ENCODE measurements at regions not wholly inside any gene's neighbourhood (a gene's known extent, or its start where the extent isn't known, plus 50 kb on each side); places are given as distances from the start of the nearest gene placed in this dataset.

- intact Hi-C loops (cut with micrococcal nuclease), result no loop called here
- dilution Hi-C loops (cut with MboI; ENCODE audit: extremely low pct_ligation_motif_present, low sequenced_read_pairs), result no loop called here
- H3K4me1 ChIP-seq (ENCODE audit: control insufficient read depth, extremely low read depth, insufficient read depth, low read length), result no peaks in the 10 kb centered on the region
- H3K4me2 ChIP-seq (ENCODE audit: insufficient read depth, low read length), result no peak overlapping the region
- H3K4me3 ChIP-seq (replicated peaks in 1 of 3; ENCODE audit: insufficient read depth in 1 of 3, low read depth in 1 of 3, low read length in 3 of 3), result no peak overlapping the region
- DNase-seq (ENCODE audit: low read depth, low spot score) (no peak), FAIRE-seq (no peak)
- peaks cover 1% of the 10 kb centered on the region for H3K9me3 ChIP-seq (replicated peaks; ENCODE audit: control insufficient read depth, insufficient read depth, low read length)
- BruUV-seq (replicated peaks), result no TSS peak
- no peaks in the 10 kb centered on the region for H3K79me2 ChIP-seq (ENCODE audit: control insufficient read depth, insufficient read depth, low read length)
- TF ChIP-seq CTCF (IDR thresholded peaks at IDR 0.05; ENCODE audit: extremely low read depth in 1 of 2, insufficient read depth in 1 of 2, low read depth in 1 of 2, low read length in 2 of 2) (no peak), FOS (IDR thresholded peaks at IDR 0.05; ENCODE audit: borderline replicate concordance, insufficient read depth, low read length) (no peak), EZH2 (IDR thresholded peaks at IDR 0.05; ENCODE audit: borderline replicate concordance, low read depth, low read length, severe bottlenecking) (no peak), POLR2AphosphoS5 (IDR thresholded peaks at IDR 0.05; ENCODE audit: insufficient read depth, low read depth, low read length) (no peak), POLR2A (IDR thresholded peaks at IDR 0.05; ENCODE audit: low read depth, low read length) (no peak), GATA2 (IDR thresholded peaks at IDR 0.05; ENCODE audit: insufficient read depth, insufficient read length, low read depth, low read length) (no peak), MYC (IDR thresholded peaks at IDR 0.05; ENCODE audit: low read depth, low read length) (no peak), JUN (IDR thresholded peaks at IDR 0.05; ENCODE audit: borderline replicate concordance, insufficient read depth, insufficient read length, low read depth) (no peak)
- TF ChIP-seq, protein P1, sequence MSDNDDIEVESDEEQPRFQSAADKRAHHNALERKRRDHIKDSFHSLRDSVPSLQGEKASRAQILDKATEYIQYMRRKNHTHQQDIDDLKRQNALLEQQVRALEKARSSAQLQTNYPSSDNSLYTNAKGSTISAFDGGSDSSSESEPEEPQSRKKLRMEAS (IDR thresholded peaks at IDR 0.05; ENCODE audit: insufficient read depth, insufficient read length), result no peak
- CTCF ChIA-PET, result no interaction called here
- H3K36me3 ChIP-seq (ENCODE audit: control insufficient read depth in 2 of 2, extremely low read depth in 1 of 2, insufficient read depth in 2 of 2, low read length in 2 of 2), result no peaks in the 10 kb centered on the region
- H3K9ac ChIP-seq (replicated peaks; ENCODE audit: extremely low read depth, insufficient read depth, low read length), result no peak overlapping the region
- H2AFZ ChIP-seq (ENCODE audit: low read depth, low read length), result no peak overlapping the region
- H3K9me1 ChIP-seq (replicated peaks; ENCODE audit: control insufficient read depth, extremely low read depth, insufficient read depth, low read length), result no peaks in the 10 kb centered on the region
- POLR2A ChIA-PET, result no interaction called here
- H3K27me3 ChIP-seq (ENCODE audit: control insufficient read depth in 2 of 2, insufficient read depth in 2 of 2, low read length in 2 of 2), result no peaks in the 10 kb centered on the region
- no peaks in the 10 kb centered on the region for H4K20me1 ChIP-seq (replicated peaks; ENCODE audit: control insufficient read depth, extremely low read depth, insufficient read depth, low read length)
- no peak overlapping the region for H3K27ac ChIP-seq (ENCODE audit: insufficient read depth, low read depth, low read length)
Measured at GRCh38 chr10:23955456-23956225, 253.3 kb upstream of the KIAA1217 start.
